ENCODE measurements at regions not wholly inside any gene's neighbourhood (a gene's known extent, or its start where the extent isn't known, plus 50 kb on each side); places are given as distances from the start of the nearest gene placed in this dataset.

DNA sequence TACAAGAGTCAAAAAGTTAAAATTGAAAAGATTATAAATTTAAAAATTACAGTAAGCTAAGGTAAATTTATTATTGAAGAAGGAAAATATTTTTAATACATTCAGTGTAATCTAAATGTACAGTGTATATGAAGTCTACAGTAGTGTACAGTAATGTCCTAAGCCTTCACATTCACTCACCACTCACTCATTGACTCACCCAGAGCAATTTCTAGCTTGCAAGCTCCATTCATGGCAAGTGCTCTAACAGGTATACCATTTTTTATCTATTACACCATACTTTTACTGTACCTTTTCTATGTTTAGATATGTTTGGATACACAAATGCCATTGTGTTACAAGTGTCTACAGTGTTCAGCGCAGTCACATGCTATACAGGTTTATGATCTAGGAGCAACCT is 389.7 kb downstream of the RASEF start:
- TF ChIP-seq, protein P1, sequence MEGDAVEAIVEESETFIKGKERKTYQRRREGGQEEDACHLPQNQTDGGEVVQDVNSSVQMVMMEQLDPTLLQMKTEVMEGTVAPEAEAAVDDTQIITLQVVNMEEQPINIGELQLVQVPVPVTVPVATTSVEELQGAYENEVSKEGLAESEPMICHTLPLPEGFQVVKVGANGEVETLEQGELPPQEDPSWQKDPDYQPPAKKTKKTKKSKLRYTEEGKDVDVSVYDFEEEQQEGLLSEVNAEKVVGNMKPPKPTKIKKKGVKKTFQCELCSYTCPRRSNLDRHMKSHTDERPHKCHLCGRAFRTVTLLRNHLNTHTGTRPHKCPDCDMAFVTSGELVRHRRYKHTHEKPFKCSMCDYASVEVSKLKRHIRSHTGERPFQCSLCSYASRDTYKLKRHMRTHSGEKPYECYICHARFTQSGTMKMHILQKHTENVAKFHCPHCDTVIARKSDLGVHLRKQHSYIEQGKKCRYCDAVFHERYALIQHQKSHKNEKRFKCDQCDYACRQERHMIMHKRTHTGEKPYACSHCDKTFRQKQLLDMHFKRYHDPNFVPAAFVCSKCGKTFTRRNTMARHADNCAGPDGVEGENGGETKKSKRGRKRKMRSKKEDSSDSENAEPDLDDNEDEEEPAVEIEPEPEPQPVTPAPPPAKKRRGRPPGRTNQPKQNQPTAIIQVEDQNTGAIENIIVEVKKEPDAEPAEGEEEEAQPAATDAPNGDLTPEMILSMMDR (IDR thresholded peaks at IDR 0.05; ENCODE audit: control insufficient read depth, extremely low read depth, insufficient read depth) = no peak
- H3K4me3 ChIP-seq (ENCODE audit: low read depth, low read length) = no peak overlapping the region
- no peak for DNase-seq (ENCODE audit: low read depth)

- DNase-seq (ENCODE audit: low read depth) = no peak
- no peak overlapping the region for H3K4me3 ChIP-seq (ENCODE audit: low read depth, low read length)
- TF ChIP-seq, protein P1 (IDR thresholded peaks at IDR 0.05; ENCODE audit: control insufficient read depth, extremely low read depth, insufficient read depth) = no peak
Measured at GRCh38 chr9:82673919-82674318, 389.0 kb downstream of the RASEF start.

- TF ChIP-seq, protein P1 (IDR thresholded peaks at IDR 0.05; ENCODE audit: control insufficient read depth, extremely low read depth, insufficient read depth) = no peak
- no peak overlapping the region for H3K4me3 ChIP-seq (ENCODE audit: low read depth, low read length)
- DNase-seq (ENCODE audit: low read depth) = no peak
Measured at GRCh38 chr9:82675102-82675501, 387.8 kb downstream of the RASEF start.

DNA sequence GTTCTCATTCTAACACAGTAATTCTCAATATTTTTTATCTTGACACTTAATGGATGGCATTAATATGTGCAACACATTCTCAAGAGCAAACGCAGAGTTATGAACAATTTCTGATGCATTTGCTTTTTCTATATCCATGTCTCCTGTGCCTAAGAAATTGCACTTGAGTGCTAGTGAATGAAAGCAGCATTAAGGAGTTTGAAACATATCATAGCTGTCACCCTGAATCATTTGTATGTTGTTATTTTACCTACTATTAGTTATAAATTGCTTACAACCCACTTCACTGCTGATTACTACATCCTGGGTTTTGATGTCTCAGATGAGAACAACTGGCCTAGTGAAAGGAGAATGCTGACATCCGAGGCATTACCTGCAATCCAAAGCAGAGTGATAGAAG is 387.3 kb downstream of the RASEF start:
- TF ChIP-seq, protein P1 (IDR thresholded peaks at IDR 0.05; ENCODE audit: control insufficient read depth, extremely low read depth, insufficient read depth) = no peak
- no peak overlapping the region for H3K4me3 ChIP-seq (ENCODE audit: low read depth, low read length)
- no peak for DNase-seq (ENCODE audit: low read depth)

DNA sequence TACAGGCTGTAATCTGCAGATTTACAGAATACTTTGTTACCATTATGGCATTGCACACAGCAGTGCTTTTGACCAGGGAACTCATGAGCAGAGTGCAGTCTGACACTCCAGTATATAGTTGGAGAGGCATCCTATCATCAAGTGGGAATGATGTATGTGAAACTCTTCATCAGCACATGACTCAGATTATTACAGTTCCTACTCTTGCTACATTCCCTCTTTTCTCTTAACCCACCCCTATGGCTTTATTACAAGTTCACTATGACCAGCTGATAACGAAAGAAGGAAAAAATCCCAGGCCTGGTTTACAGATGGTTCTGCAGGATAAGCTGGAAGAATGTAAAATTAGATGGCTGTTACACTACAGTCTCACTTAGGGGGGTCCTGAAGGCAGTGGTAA is 385.9 kb downstream of the RASEF start:
- TF ChIP-seq, protein P1 (IDR thresholded peaks at IDR 0.05; ENCODE audit: control insufficient read depth, extremely low read depth, insufficient read depth) = no peak
- H3K4me3 ChIP-seq (ENCODE audit: low read depth, low read length) = no peak overlapping the region
- no peak for DNase-seq (ENCODE audit: low read depth)

DNA sequence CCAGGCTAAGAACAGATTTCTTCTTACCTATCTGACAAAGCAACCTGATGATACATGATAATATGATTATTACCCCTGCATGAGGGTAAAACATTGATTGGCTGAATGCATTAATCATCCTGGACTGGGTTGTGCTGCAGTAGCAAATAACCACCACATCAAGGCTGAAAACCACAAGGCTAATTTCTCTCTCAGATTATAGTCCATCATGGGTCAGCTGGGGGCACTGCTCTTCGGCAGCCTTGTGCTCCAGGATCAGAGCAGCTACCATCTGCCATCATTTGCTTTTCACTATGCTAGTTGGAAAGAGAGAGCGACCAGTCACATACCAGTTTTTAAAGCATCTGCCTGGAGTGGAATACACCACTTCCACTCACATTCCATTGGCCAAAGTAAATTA is 383.5 kb downstream of the RASEF start:
- TF ChIP-seq, protein P1 (IDR thresholded peaks at IDR 0.05; ENCODE audit: control insufficient read depth, extremely low read depth, insufficient read depth) = no peak
- H3K4me3 ChIP-seq (ENCODE audit: low read depth, low read length) = no peak overlapping the region

GRCh38 chr9:82680179-82680935 is 382.6 kb downstream of the RASEF start:
- TF ChIP-seq, protein P1 (IDR thresholded peaks at IDR 0.05; ENCODE audit: control insufficient read depth, extremely low read depth, insufficient read depth) = no peak
- H3K4me3 ChIP-seq (ENCODE audit: low read depth, low read length) = no peak overlapping the region
- DNase-seq (ENCODE audit: low read depth) = peak; percentile 32

More for the DNA sequence above, 383.5 kb downstream of the RASEF start:
- no peak for DNase-seq (ENCODE audit: low read depth)
